Liver (tissue), 3 donors: ENCODE measurements at regions not wholly inside any gene's neighbourhood (a gene's known extent, or its start where the extent isn't known, plus 50 kb on each side); places are given as distances from the start of the nearest gene placed in this dataset.
"Not testable (repeated sequence)": the region's sequence is repeated elsewhere in the genome, so short reads cannot be mapped to it uniquely, and the experiment has no call there.

Experiments
- EGR1 ChIP-seq, 2 donors: IDR thresholded peaks; 2 replicates each; pipeline ENCODE4 v1.6.1; 2016 to 2018; ENCODE audit warnings: antibody characterized with exemption in 2 of 2, low read depth in 2 of 2
- GABPA ChIP-seq, 2 donors: IDR thresholded peaks in 1 of 2; conservative IDR thresholded peaks in 1 of 2; 2 replicates each; pipeline ENCODE4 v1.6.1; 2016; ENCODE audit warnings: antibody characterized with exemption in 2 of 2, mild to moderate bottlenecking in 1 of 2, moderate library complexity in 1 of 2
- HNF4A ChIP-seq, 2 donors: conservative IDR thresholded peaks; 2 replicates each; pipeline ENCODE4 v1.6.1; 2016; ENCODE audit warnings: antibody characterized with exemption in 2 of 2, mild to moderate bottlenecking in 2 of 2
- JUND ChIP-seq, 2 donors: IDR thresholded peaks; 2 replicates each; pipeline ENCODE4 v1.6.1; 2016; ENCODE audit warnings: antibody characterized with exemption in 2 of 2
- NR2F2 ChIP-seq: IDR thresholded peaks from 2 replicates; pipeline ENCODE4 v1.6.1; 2016; ENCODE audit warnings: antibody characterized with exemption
- RAD21 ChIP-seq, 2 donors: IDR thresholded peaks; 2 replicates each; pipeline ENCODE4 v1.6.1; 2016; ENCODE audit warnings: antibody characterized with exemption in 2 of 2, mild to moderate bottlenecking in 2 of 2
- RXRA ChIP-seq, 2 donors: IDR thresholded peaks; 2 replicates each; pipeline ENCODE4 v1.6.1; 2017 to 2018; ENCODE audit warnings: antibody characterized with exemption in 2 of 2, mild to moderate bottlenecking in 1 of 2
- TAF1 ChIP-seq: conservative IDR thresholded peaks from 2 replicates; pipeline ENCODE4 v1.6.1; 2016; ENCODE audit warnings: antibody characterized with exemption, mild to moderate bottlenecking
- TF ChIP-seq, protein P1 (sequence below): fragments of 150-350 bp; IDR thresholded peaks from 2 replicates; pipeline ENCODE4 v1.5.1; 2017; ENCODE audit warnings: improper control_type of control experiment, low read depth, low read length; ENCODE audit not compliant: missing input control
- TF ChIP-seq, protein P2 (sequence below): IDR thresholded peaks from 2 replicates; pipeline ENCODE4 v1.6.1; 2016; ENCODE audit warnings: antibody characterized with exemption, mild to moderate bottlenecking
- TF ChIP-seq, protein P3 (sequence below): IDR thresholded peaks from 2 replicates; pipeline ENCODE4 v1.6.1; 2016; ENCODE audit warnings: antibody characterized with exemption
- TF ChIP-seq, protein P4 (sequence below): IDR thresholded peaks from 2 replicates; pipeline ENCODE4 v1.6.1; 2016; ENCODE audit warnings: antibody characterized with exemption
- donor health status: healthy.
- donor health status: healthy.

DNA sequence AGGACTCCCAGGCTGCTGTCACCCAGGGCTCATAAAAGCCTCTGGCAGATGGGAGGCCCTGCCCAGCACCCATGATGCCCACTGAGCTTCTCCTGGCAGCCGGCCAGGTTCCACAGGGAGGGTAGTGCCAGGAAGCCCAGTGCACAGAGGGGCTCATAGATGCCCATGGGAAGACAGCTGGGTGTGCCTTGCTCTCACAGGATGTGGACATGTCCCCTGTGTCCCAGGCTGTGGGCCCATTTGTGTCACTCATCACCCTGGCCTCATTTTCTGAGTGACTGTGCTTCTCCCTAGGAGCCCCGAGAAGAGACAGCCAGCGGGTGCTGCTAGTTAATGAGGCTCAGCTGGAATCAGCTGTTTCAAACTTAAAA lies 86.5 kb upstream of the SFSWAP start:
- TF ChIP-seq, protein P1, sequence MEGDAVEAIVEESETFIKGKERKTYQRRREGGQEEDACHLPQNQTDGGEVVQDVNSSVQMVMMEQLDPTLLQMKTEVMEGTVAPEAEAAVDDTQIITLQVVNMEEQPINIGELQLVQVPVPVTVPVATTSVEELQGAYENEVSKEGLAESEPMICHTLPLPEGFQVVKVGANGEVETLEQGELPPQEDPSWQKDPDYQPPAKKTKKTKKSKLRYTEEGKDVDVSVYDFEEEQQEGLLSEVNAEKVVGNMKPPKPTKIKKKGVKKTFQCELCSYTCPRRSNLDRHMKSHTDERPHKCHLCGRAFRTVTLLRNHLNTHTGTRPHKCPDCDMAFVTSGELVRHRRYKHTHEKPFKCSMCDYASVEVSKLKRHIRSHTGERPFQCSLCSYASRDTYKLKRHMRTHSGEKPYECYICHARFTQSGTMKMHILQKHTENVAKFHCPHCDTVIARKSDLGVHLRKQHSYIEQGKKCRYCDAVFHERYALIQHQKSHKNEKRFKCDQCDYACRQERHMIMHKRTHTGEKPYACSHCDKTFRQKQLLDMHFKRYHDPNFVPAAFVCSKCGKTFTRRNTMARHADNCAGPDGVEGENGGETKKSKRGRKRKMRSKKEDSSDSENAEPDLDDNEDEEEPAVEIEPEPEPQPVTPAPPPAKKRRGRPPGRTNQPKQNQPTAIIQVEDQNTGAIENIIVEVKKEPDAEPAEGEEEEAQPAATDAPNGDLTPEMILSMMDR: not testable (repeated sequence)
- not testable (repeated sequence) for TF ChIP-seq NR2F2; EGR1 (IDR thresholded peaks at IDR 0.05; ENCODE audit: low read depth in 2 of 2); TAF1; RAD21 (IDR thresholded peaks at IDR 0.05); JUND (IDR thresholded peaks at IDR 0.05); GABPA (IDR thresholded peaks at IDR 0.05 in 1 of 2, conservative IDR thresholded peaks at IDR 0.05 in 1 of 2); HNF4A (conservative IDR thresholded peaks at IDR 0.05); RXRA (IDR thresholded peaks at IDR 0.05)
- TF ChIP-seq, protein P2, sequence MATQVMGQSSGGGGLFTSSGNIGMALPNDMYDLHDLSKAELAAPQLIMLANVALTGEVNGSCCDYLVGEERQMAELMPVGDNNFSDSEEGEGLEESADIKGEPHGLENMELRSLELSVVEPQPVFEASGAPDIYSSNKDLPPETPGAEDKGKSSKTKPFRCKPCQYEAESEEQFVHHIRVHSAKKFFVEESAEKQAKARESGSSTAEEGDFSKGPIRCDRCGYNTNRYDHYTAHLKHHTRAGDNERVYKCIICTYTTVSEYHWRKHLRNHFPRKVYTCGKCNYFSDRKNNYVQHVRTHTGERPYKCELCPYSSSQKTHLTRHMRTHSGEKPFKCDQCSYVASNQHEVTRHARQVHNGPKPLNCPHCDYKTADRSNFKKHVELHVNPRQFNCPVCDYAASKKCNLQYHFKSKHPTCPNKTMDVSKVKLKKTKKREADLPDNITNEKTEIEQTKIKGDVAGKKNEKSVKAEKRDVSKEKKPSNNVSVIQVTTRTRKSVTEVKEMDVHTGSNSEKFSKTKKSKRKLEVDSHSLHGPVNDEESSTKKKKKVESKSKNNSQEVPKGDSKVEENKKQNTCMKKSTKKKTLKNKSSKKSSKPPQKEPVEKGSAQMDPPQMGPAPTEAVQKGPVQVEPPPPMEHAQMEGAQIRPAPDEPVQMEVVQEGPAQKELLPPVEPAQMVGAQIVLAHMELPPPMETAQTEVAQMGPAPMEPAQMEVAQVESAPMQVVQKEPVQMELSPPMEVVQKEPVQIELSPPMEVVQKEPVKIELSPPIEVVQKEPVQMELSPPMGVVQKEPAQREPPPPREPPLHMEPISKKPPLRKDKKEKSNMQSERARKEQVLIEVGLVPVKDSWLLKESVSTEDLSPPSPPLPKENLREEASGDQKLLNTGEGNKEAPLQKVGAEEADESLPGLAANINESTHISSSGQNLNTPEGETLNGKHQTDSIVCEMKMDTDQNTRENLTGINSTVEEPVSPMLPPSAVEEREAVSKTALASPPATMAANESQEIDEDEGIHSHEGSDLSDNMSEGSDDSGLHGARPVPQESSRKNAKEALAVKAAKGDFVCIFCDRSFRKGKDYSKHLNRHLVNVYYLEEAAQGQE: not testable (repeated sequence)
- TF ChIP-seq, protein P3, sequence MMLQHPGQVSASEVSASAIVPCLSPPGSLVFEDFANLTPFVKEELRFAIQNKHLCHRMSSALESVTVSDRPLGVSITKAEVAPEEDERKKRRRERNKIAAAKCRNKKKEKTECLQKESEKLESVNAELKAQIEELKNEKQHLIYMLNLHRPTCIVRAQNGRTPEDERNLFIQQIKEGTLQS: not testable (repeated sequence)
- TF ChIP-seq, protein P4, sequence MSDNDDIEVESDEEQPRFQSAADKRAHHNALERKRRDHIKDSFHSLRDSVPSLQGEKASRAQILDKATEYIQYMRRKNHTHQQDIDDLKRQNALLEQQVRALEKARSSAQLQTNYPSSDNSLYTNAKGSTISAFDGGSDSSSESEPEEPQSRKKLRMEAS: not testable (repeated sequence)
